Suprapubic skin (tissue), 4 donors: ENCODE measurements at regions not wholly inside any gene's neighbourhood (a gene's known extent, or its start where the extent isn't known, plus 50 kb on each side); places are given as distances from the start of the nearest gene placed in this dataset.

Source experiments
- DNase-seq, 2 donors: peaks; one replicate each; pipeline ENCODE4 v3.0.0-alpha.2; 2019; ENCODE audit warnings: low spot score in 2 of 2
- H3K27ac ChIP-seq: fragments of 200-600 bp; sonication (generic); one replicate; pipeline ENCODE4 v1.5.1; 2019
- H3K27me3 ChIP-seq: fragments of 200-600 bp; sonication (generic); one replicate; pipeline ENCODE4 v1.5.1; 2019
- H3K36me3 ChIP-seq: fragments of 200-600 bp; sonication (generic); one replicate; pipeline ENCODE4 v1.5.1; 2019
- H3K4me1 ChIP-seq: fragments of 200-600 bp; sonication (generic); one replicate; pipeline ENCODE4 v1.5.1; 2019
- H3K4me3 ChIP-seq: fragments of 200-600 bp; sonication (generic); one replicate; pipeline ENCODE4 v1.5.1; 2019; ENCODE audit warnings: mild to moderate bottlenecking
- H3K9me3 ChIP-seq: fragments of 200-600 bp; sonication (generic); one replicate; pipeline ENCODE4 v1.5.1; 2019
- EP300 ChIP-seq: sonication (generic); formaldehyde crosslinking; IDR thresholded peaks from one replicate; pipeline ENCODE4 v1.6.1; 2017; ENCODE audit warnings: antibody characterized with exemption
- POLR2A ChIP-seq, 2 donors: fragments of 450-650 bp; IDR thresholded peaks; one replicate each; pipeline ENCODE4 v1.6.1; 2017; ENCODE audit warnings: antibody characterized with exemption in 2 of 2, mild to moderate bottlenecking in 2 of 2, moderate library complexity in 2 of 2
- POLR2AphosphoS5 ChIP-seq, 3 donors: sonication (generic); formaldehyde crosslinking; IDR thresholded peaks; one replicate each; pipeline ENCODE4 v1.6.1; 2017; ENCODE audit warnings: antibody characterized with exemption in 3 of 3
- WGBS: methylation state at CpG from one replicate; pipeline ENCODE4 v1.1.5; 2018; 5-methylcytosine and 5-hydroxymethylcytosine counted together
- TF ChIP-seq, protein P1 (sequence below), 2 donors: fragments of 200-600 bp in 1 of 2; fragments of 450-650 bp in 1 of 2; sonication (generic) in 1 of 2; IDR thresholded peaks; one replicate each; pipeline ENCODE4 v1.5.1; 2016 to 2019; ENCODE audit warnings: antibody characterized with exemption in 2 of 2, mild to moderate bottlenecking in 1 of 2, moderate library complexity in 1 of 2

DNA sequence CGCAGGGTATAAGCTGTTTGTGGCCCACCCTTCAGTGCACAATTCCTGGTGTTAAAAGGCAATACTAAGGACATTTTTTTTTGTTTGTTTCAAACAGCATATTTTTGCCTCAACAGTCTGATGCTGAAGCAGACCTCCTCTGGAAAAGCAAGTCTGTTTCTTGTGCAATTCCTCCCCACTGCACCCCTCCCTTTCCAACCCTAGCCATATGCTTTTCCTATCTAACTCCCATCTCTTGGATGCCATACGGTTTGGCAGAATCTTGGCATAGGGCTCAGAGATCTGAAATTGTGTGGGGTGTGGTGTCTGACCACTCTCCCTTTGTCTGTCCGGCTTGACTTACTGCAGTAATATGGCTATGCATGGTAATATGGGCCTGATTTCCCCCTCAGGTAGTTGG is 161.6 kb downstream of the TMEM38B start:
- H3K36me3 ChIP-seq = no peaks in the 10 kb centered on the region
- WGBS = 83% methylated on average over 3 of the region's 3 CpGs
- DNase-seq = no peak

GRCh38 chr9:105858006-105858690 is 163.8 kb downstream of the TMEM38B start:
- H3K4me3 ChIP-seq = no peak overlapping the region
- no peak overlapping the region for H3K27ac ChIP-seq
- no peaks in the 10 kb centered on the region for H3K36me3 ChIP-seq
- H3K4me1 ChIP-seq = no peaks in the 10 kb centered on the region
- H3K27me3 ChIP-seq = no peaks in the 10 kb centered on the region
- no peak for DNase-seq
- TF ChIP-seq POLR2AphosphoS5 (IDR thresholded peaks at IDR 0.05) (no peak), EP300 (no peak), POLR2A (IDR thresholded peaks at IDR 0.05) (no peak)
- TF ChIP-seq, protein P1, sequence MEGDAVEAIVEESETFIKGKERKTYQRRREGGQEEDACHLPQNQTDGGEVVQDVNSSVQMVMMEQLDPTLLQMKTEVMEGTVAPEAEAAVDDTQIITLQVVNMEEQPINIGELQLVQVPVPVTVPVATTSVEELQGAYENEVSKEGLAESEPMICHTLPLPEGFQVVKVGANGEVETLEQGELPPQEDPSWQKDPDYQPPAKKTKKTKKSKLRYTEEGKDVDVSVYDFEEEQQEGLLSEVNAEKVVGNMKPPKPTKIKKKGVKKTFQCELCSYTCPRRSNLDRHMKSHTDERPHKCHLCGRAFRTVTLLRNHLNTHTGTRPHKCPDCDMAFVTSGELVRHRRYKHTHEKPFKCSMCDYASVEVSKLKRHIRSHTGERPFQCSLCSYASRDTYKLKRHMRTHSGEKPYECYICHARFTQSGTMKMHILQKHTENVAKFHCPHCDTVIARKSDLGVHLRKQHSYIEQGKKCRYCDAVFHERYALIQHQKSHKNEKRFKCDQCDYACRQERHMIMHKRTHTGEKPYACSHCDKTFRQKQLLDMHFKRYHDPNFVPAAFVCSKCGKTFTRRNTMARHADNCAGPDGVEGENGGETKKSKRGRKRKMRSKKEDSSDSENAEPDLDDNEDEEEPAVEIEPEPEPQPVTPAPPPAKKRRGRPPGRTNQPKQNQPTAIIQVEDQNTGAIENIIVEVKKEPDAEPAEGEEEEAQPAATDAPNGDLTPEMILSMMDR (IDR thresholded peaks at IDR 0.05) = no peak
- no peaks in the 10 kb centered on the region for H3K9me3 ChIP-seq
- WGBS = 93% methylated on average over 1 of the region's 1 CpG

More for the DNA sequence above, 161.6 kb downstream of the TMEM38B start:
- no peaks in the 10 kb centered on the region for H3K27me3 ChIP-seq
- no peak overlapping the region for H3K4me3 ChIP-seq
- TF ChIP-seq POLR2A (IDR thresholded peaks at IDR 0.05) (no peak), EP300 (no peak), POLR2AphosphoS5 (IDR thresholded peaks at IDR 0.05) (no peak)
- TF ChIP-seq, protein P1 (IDR thresholded peaks at IDR 0.05) = no peak
- no peaks in the 10 kb centered on the region for H3K4me1 ChIP-seq
- H3K27ac ChIP-seq = no peak overlapping the region
- no peaks in the 10 kb centered on the region for H3K9me3 ChIP-seq

DNA sequence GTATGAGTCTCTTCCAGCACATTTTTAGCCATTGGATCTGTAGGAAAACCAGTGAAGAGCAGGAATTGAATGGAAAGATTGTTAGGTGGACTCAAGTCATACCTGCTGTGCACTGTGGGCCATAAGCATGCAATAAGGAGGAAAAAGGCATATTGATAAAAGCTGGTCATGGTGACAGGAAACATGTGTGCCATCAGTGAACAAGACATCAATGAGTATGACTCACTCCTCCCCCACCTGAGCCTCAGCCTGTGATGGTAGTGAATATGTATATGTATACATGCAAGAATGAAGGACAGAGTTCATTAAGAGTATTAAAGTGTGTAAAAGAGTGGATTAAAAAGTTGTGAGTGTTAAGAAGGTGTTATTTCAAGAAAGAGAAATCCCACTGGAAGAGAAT is 164.5 kb downstream of the TMEM38B start:
- no peaks in the 10 kb centered on the region for H3K27me3 ChIP-seq
- H3K36me3 ChIP-seq = no peaks in the 10 kb centered on the region
- H3K9me3 ChIP-seq = no peaks in the 10 kb centered on the region
- H3K27ac ChIP-seq = no peak overlapping the region
- TF ChIP-seq, protein P1 (IDR thresholded peaks at IDR 0.05) = no peak
- TF ChIP-seq POLR2A (IDR thresholded peaks at IDR 0.05) (no peak), EP300 (no peak), POLR2AphosphoS5 (IDR thresholded peaks at IDR 0.05) (no peak)
- H3K4me3 ChIP-seq = no peak overlapping the region
- DNase-seq = no peak
- no peaks in the 10 kb centered on the region for H3K4me1 ChIP-seq

GRCh38 chr9:105859428-105860091 is 165.2 kb downstream of the TMEM38B start:
- H3K4me1 ChIP-seq = no peaks in the 10 kb centered on the region
- no peak overlapping the region for H3K4me3 ChIP-seq
- H3K36me3 ChIP-seq = no peaks in the 10 kb centered on the region
- no peaks in the 10 kb centered on the region for H3K9me3 ChIP-seq
- H3K27me3 ChIP-seq = no peaks in the 10 kb centered on the region
- no peak for DNase-seq
- no peak for TF ChIP-seq POLR2AphosphoS5 (IDR thresholded peaks at IDR 0.05)
- TF ChIP-seq, protein P1 (IDR thresholded peaks at IDR 0.05) = no peak
- TF ChIP-seq EP300 = no peak
- no peak for TF ChIP-seq POLR2A (IDR thresholded peaks at IDR 0.05)
- H3K27ac ChIP-seq = no peak overlapping the region

DNA sequence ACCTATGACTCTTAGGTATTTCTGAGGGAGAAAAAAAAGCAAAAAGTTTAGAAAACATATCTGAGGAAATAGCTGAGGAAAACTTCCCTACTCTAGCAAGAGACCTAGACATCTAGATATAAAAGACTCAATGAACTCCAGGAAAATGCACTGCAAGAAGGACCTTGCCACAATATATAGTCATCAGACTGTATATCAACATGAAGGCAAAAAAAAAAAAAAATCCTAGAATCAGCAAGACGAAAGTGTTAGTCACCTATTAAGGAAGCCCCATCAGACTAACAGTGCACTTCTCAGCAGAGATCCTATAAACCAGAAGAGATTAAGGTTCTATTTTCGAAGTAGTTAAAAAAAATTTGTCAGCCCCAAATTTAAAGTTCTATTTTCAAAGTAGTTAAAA is 166.2 kb downstream of the TMEM38B start:
- no peak for TF ChIP-seq POLR2A (IDR thresholded peaks at IDR 0.05)
- TF ChIP-seq POLR2AphosphoS5 (IDR thresholded peaks at IDR 0.05) = no peak
- no peak for DNase-seq
- no peaks in the 10 kb centered on the region for H3K4me1 ChIP-seq
- no peaks in the 10 kb centered on the region for H3K27me3 ChIP-seq
- no peaks in the 10 kb centered on the region for H3K9me3 ChIP-seq
- no peak overlapping the region for H3K27ac ChIP-seq
- H3K4me3 ChIP-seq = no peak overlapping the region
- whole genome bisulfite sequencing = 92% methylated on average over 2 of the region's 2 CpGs
- H3K36me3 ChIP-seq = no peaks in the 10 kb centered on the region
